ENCODE measurements at regions not wholly inside any gene's neighbourhood (a gene's known extent, or its start where the extent isn't known, plus 50 kb on each side); places are given as distances from the start of the nearest gene placed in this dataset.
"Not testable (repeated sequence)": the region's sequence is repeated elsewhere in the genome, so short reads cannot be mapped to it uniquely, and the experiment has no call there.

GRCh38 chr13:91057507-91057906, 290.0 kb upstream of the MIR17HG start:
- not testable (repeated sequence) for TF ChIP-seq CTCF, POLR2A (IDR thresholded peaks at IDR 0.05)

All from ovary (tissue), 3 donors.